ENCODE measurements at regions not wholly inside any gene's neighbourhood (a gene's known extent, or its start where the extent isn't known, plus 50 kb on each side); places are given as distances from the start of the nearest gene placed in this dataset.

GRCh38 chrX:115373308-115373707, 83.8 kb downstream of the LUZP4 start:
- Histone ChIP-seq H3K36me3 (no peaks in the 10 kb centered on the region), H3K9me3 (ENCODE audit: severe bottlenecking) (no peaks in the 10 kb centered on the region), H3K27ac (no peak overlapping the region), H3K27me3 (ENCODE audit: insufficient read depth, low read depth, severe bottlenecking) (no peaks in the 10 kb centered on the region), H3K4me3 (ENCODE audit: low read depth, low read length) (no peak overlapping the region)
- no peak for TF ChIP-seq CTCF (IDR thresholded peaks at IDR 0.05; ENCODE audit: low read depth, low read length)
- DNase-seq, result no peak

GRCh38 chrX:115378471-115378870, 89.0 kb downstream of the LUZP4 start:
- TF ChIP-seq CTCF (IDR thresholded peaks at IDR 0.05; ENCODE audit: low read depth, low read length), result no peak
- H3K4me3 ChIP-seq (ENCODE audit: low read depth, low read length), result no peak overlapping the region
- no peaks in the 10 kb centered on the region for H3K36me3 ChIP-seq
- DNase-seq, result no peak
- H3K27me3 ChIP-seq (ENCODE audit: insufficient read depth, low read depth, severe bottlenecking), result peaks cover 9% of the 10 kb centered on the region
- no peak overlapping the region for H3K27ac ChIP-seq
- peaks cover 2% of the 10 kb centered on the region for H3K9me3 ChIP-seq (ENCODE audit: severe bottlenecking)

GRCh38 chrX:115387327-115387726, 97.8 kb downstream of the LUZP4 start:
- no peaks in the 10 kb centered on the region for H3K9me3 ChIP-seq (ENCODE audit: severe bottlenecking)
- no peak for DNase-seq
- no peak overlapping the region for H3K4me3 ChIP-seq (ENCODE audit: low read depth, low read length)
- no peak for TF ChIP-seq CTCF (IDR thresholded peaks at IDR 0.05; ENCODE audit: low read depth, low read length)
- peaks cover 18% of the 10 kb centered on the region for H3K27me3 ChIP-seq (ENCODE audit: insufficient read depth, low read depth, severe bottlenecking)
- H3K27ac ChIP-seq, result no peak overlapping the region
- H3K36me3 ChIP-seq, result no peaks in the 10 kb centered on the region

GRCh38 chrX:115388879-115389278, 99.4 kb downstream of the LUZP4 start:
- Histone ChIP-seq H3K4me3 (ENCODE audit: low read depth, low read length) (no peak overlapping the region), H3K27ac (no peak overlapping the region), H3K9me3 (ENCODE audit: severe bottlenecking) (no peaks in the 10 kb centered on the region), H3K27me3 (ENCODE audit: insufficient read depth, low read depth, severe bottlenecking) (peaks cover 13% of the 10 kb centered on the region), H3K36me3 (no peaks in the 10 kb centered on the region)
- TF ChIP-seq CTCF (IDR thresholded peaks at IDR 0.05; ENCODE audit: low read depth, low read length), result no peak
- DNase-seq, result no peak

- Histone ChIP-seq H3K36me3 (no peaks in the 10 kb centered on the region), H3K4me3 (ENCODE audit: low read depth, low read length) (no peak overlapping the region), H3K9me3 (ENCODE audit: severe bottlenecking) (no peaks in the 10 kb centered on the region), H3K27ac (no peak overlapping the region), H3K27me3 (ENCODE audit: insufficient read depth, low read depth, severe bottlenecking) (peaks cover 15% of the 10 kb centered on the region)
- no peak for DNase-seq
- TF ChIP-seq CTCF (IDR thresholded peaks at IDR 0.05; ENCODE audit: low read depth, low read length), result no peak
These were observed 100.6 kb downstream of the LUZP4 start for GRCh38 chrX:115390078-115390477.

GRCh38 chrX:115392031-115392430, 102.5 kb downstream of the LUZP4 start:
- H3K27me3 ChIP-seq (ENCODE audit: insufficient read depth, low read depth, severe bottlenecking), result peaks cover 11% of the 10 kb centered on the region
- no peak for DNase-seq
- H3K27ac ChIP-seq, result no peak overlapping the region

More at GRCh38 chrX:115392031-115392430, 102.5 kb downstream of the LUZP4 start:
- TF ChIP-seq CTCF (IDR thresholded peaks at IDR 0.05; ENCODE audit: low read depth, low read length), result no peak
- no peaks in the 10 kb centered on the region for H3K36me3 ChIP-seq
- H3K4me3 ChIP-seq (ENCODE audit: low read depth, low read length), result no peak overlapping the region
- no peaks in the 10 kb centered on the region for H3K9me3 ChIP-seq (ENCODE audit: severe bottlenecking)
